ENCODE measurements at regions not wholly inside any gene's neighbourhood (a gene's known extent, or its start where the extent isn't known, plus 50 kb on each side); places are given as distances from the start of the nearest gene placed in this dataset.

- ChIA-PET CTCF (ENCODE audit: low intra/inter-chr PET ratio, low total read pairs) (no interaction called here), POLR2A (no interaction called here)
- 4% methylated on average over 2 of the region's 2 CpGs for WGBS (ENCODE audit: low lambda C conversion rate)
- DNase-seq (ENCODE audit: low spot score) = no peak
- intact Hi-C loops (cut with micrococcal nuclease; ENCODE audit: unreplicated experiment) (no loop called here), in situ Hi-C loops (cut with HindIII; ENCODE audit: extremely low pct_ligation_motif_present, low pct_unique_long_range_greater_than_20kb) (no loop called here)
- Histone ChIP-seq H4K20me1 (ENCODE audit: insufficient read depth, low read length) (no peaks in the 10 kb centered on the region), H3K9ac (ENCODE audit: insufficient read depth, low read depth, low read length) (no peak overlapping the region), H2AFZ (ENCODE audit: low read length) (no peak overlapping the region), H3K4me3 (replicated peaks in 1 of 3; ENCODE audit: insufficient read depth in 1 of 3, low read depth in 2 of 3, low read length in 3 of 3) (no peak overlapping the region), H3K9me3 (ENCODE audit: low read length) (peaks cover 24% of the 10 kb centered on the region), H3K27ac (ENCODE audit: extremely low read length, insufficient read depth, low read length) (no peak overlapping the region), H3K79me2 (ENCODE audit: insufficient read depth, low read length) (no peaks in the 10 kb centered on the region), H3K36me3 (replicated peaks in 1 of 2; ENCODE audit: control insufficient read depth in 1 of 2, insufficient read depth in 2 of 2, low read length in 2 of 2) (no peaks in the 10 kb centered on the region), H3K27me3 (ENCODE audit: control insufficient read depth in 1 of 2, insufficient read depth in 2 of 2, low read length in 2 of 2) (no peaks in the 10 kb centered on the region), H3K4me1 (ENCODE audit: insufficient read depth, low read length) (no peaks in the 10 kb centered on the region), H3K4me2 (ENCODE audit: low read depth, low read length) (no peak overlapping the region)
- FAIRE-seq = no peak
- BruUV-seq (replicated peaks) = no TSS peak
- TF ChIP-seq SCMH1 (CRISPR knock-in tag; IDR thresholded peaks at IDR 0.05; ENCODE audit: borderline replicate concordance) (no peak), MEIS2 (CRISPR knock-in tag; IDR thresholded peaks at IDR 0.05) (no peak), ISL2 (CRISPR knock-in tag; IDR thresholded peaks at IDR 0.05) (no peak), RBM39 (IDR thresholded peaks at IDR 0.05; ENCODE audit: low read depth, low read length, poor library complexity, severe bottlenecking) (no peak), ZFAT (CRISPR knock-in tag; conservative IDR thresholded peaks at IDR 0.05) (no peak), MXD3 (CRISPR knock-in tag; IDR thresholded peaks at IDR 0.05) (no peak), PHF5A (CRISPR knock-in tag; IDR thresholded peaks at IDR 0.05; ENCODE audit: low read depth, unreplicated experiment) (no peak), AGO1 (IDR thresholded peaks at IDR 0.05; ENCODE audit: low read depth, low read length, poor library complexity, severe bottlenecking) (no peak), ZNF646 (CRISPR knock-in tag; IDR thresholded peaks at IDR 0.05) (no peak), NCOA5 (CRISPR knock-in tag; IDR thresholded peaks at IDR 0.05) (no peak), JUNB (CRISPR knock-in tag; IDR thresholded peaks at IDR 0.05; ENCODE audit: borderline replicate concordance) (no peak), CCDC6 (CRISPR knock-in tag; IDR thresholded peaks at IDR 0.05) (no peak), CBX1 (IDR thresholded peaks at IDR 0.05; ENCODE audit: low read depth) (no peak), ZBTB33 (CRISPR knock-in tag; IDR thresholded peaks at IDR 0.05) (no peak), EZH2 (conservative IDR thresholded peaks at IDR 0.05; ENCODE audit: low read depth, low read length) (no peak), ZBTB8A (CRISPR knock-in tag; IDR thresholded peaks at IDR 0.05; ENCODE audit: borderline replicate concordance, low read depth) (no peak), SMAD3 (CRISPR knock-in tag; IDR thresholded peaks at IDR 0.05) (no peak), IKZF1 (IDR thresholded peaks at IDR 0.05) (no peak), RBAK (CRISPR knock-in tag; IDR thresholded peaks at IDR 0.05) (no peak), DMAP1 (CRISPR knock-in tag; IDR thresholded peaks at IDR 0.05) (no peak)
- ATAC-seq = no peak
Observed at GRCh38 chr6:133726188-133726587, 162.7 kb upstream of the TCF21 start.
